Panc1 (cell line): ENCODE measurements at regions not wholly inside any gene's neighbourhood (a gene's known extent, or its start where the extent isn't known, plus 50 kb on each side); places are given as distances from the start of the nearest gene placed in this dataset.

Source experiments
- ATAC-seq: fragments of 200-7000 bp; cut with Tn5 transposase; 2 replicates; pipeline ENCODE4 v1.9.1; 2020; ENCODE audit warnings: mild to moderate bottlenecking, moderate library complexity
- BruUV-seq: library from RNA; stranded (reverse); fragments of 400-500 nt; replicated peaks from 2 replicates; lab custom pipeline; 2021; lab: Mats Ljungman, UMichigan
- CTCF ChIA-PET: fragments of 300-600 bp; sonication (Branson Sonifier 250); formaldehyde crosslinking; loops from one replicate; lab custom pipeline; 2022; ENCODE audit warnings: antibody characterized with exemption; lab: Charles Lee
- POLR2A ChIA-PET: fragments of 300-600 bp; sonication (Branson Sonifier 250); formaldehyde crosslinking; loops from one replicate; lab custom pipeline; 2022; ENCODE audit warnings: antibody characterized with exemption; lab: Charles Lee
- DNase-seq: peaks from one replicate; pipeline ENCODE4 v3.0.0-alpha.2; 2010; ENCODE audit warnings: low read depth, low spot score
- H3K27ac ChIP-seq: 2 replicates; pipeline ENCODE4 v1.5.1; 2011; ENCODE audit warnings: mild to moderate bottlenecking, low read length, inconsistent platforms
- H3K27me3 ChIP-seq: fragments of 200-500 bp; sonication (Bioruptor generic); 2 replicates; pipeline ENCODE4 v1.6.0; 2014; ENCODE audit warnings: low read length, inconsistent platforms; ENCODE audit not compliant: control insufficient read depth, insufficient read depth
- H3K36me3 ChIP-seq: fragments of 200-500 bp; sonication (Bioruptor generic); 2 replicates; pipeline ENCODE4 v1.5.1; 2014; ENCODE audit warnings: inconsistent platforms, mild to moderate bottlenecking, low read length, moderate library complexity; ENCODE audit not compliant: control insufficient read depth, insufficient read depth
- H3K4me1 ChIP-seq: 2 replicates; pipeline ENCODE4 v1.5.1; 2011; ENCODE audit warnings: inconsistent platforms, mild to moderate bottlenecking, low read length, moderate library complexity; ENCODE audit not compliant: control insufficient read depth, insufficient read depth
- H3K4me3 ChIP-seq, 2 experiments: 2 replicates each; pipeline ENCODE4 v1.5.1; 2011 to 2012; ENCODE audit warnings: low read depth in 2 of 2, low read length in 2 of 2, mild to moderate bottlenecking in 2 of 2, inconsistent platforms in 1 of 2, moderate library complexity in 1 of 2
- H3K9me3 ChIP-seq: fragments of 200-500 bp; sonication (Bioruptor generic); 2 replicates; pipeline ENCODE4 v1.5.1; 2014; ENCODE audit warnings: low read depth, mild to moderate bottlenecking, inconsistent platforms, low read length, moderate library complexity; ENCODE audit not compliant: control insufficient read depth, insufficient read depth
- POLR2AphosphoS5 ChIP-seq: IDR thresholded peaks from 2 replicates; pipeline ENCODE4 v1.6.1; 2012; ENCODE audit warnings: mild to moderate bottlenecking, low read depth, low read length, moderate library complexity
- SIN3A ChIP-seq: IDR thresholded peaks from 2 replicates; pipeline ENCODE4 v1.6.1; 2012; ENCODE audit warnings: low read depth, mild to moderate bottlenecking, low read length, moderate library complexity, borderline replicate concordance; ENCODE audit not compliant: insufficient read depth
- TCF7L2 ChIP-seq: IDR thresholded peaks from 2 replicates; pipeline ENCODE4 v1.6.1; 2011; ENCODE audit warnings: mild to moderate bottlenecking, low read depth, low read length, inconsistent platforms
- in situ Hi-C: cut with HindIII; loops from 2 replicates; pipeline ENCODE4 v1.10.0; 2016; ENCODE audit warnings: low sequenced_read_pairs, low pct_unique_long_range_greater_than_20kb
- intact Hi-C: fragments of 100-400 bp; cut with micrococcal nuclease; formaldehyde crosslinking; loops from one replicate; pipeline ENCODE4 v1.10.0; 2022; ENCODE audit not compliant: unreplicated experiment
- TF ChIP-seq, protein P1 (sequence below), 2 experiments: IDR thresholded peaks; 2 replicates each; pipeline ENCODE4 v1.6.1; 2011 to 2012; ENCODE audit warnings: low read depth in 2 of 2, control low read depth in 1 of 2, low read length in 1 of 2, mild to moderate bottlenecking in 1 of 2, moderate library complexity in 1 of 2; ENCODE audit not compliant: insufficient read depth in 1 of 2
- TF ChIP-seq, protein P2 (sequence below): fragments of 450-650 bp; IDR thresholded peaks from 2 replicates; pipeline ENCODE4 v1.5.1; 2017; ENCODE audit warnings: mild to moderate bottlenecking

DNA sequence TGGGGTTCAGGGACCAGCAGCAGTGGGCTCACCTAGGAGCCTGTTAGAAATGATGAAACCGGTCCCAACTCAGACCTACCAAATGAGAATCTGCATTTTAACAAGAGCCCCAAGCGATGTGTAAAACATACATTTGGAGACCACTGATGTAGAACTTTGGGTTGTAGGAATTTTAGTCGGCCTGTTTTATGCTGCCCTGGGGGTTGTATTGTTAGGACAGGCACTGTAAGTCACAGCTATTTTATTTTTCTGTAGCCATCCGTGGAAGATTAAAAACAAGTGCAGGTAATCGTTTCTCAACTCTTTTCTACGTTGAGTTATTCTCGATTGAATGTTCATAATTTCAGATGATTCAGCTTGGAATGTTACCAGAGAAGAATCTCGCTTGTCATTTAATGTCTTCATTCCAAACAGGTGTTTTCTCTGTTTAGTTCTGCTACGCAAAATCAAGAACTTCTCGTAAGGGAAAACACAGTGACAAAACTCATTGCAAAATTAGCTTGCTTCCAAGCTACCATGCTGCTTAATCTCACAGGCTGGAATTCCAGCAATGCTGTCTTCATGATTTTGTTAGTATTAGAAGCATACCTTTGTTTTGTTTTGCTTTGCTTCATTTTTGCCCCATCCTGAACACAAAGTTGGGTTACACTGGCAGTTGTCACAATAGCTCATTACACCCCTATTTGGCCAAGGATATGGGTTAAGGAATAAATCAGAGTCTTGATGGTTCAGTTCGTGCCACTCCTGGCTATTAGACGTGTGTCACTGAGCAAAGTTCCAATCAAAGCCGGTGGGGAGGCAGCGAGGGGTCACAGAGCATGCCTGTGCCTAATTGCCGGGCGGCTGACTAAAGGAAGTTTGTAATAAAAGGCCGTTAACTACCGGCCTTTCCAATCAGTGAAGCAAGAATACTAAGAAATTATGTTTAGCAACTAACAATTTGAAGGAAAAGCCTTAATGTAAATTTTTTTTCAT, 676.9 kb downstream of the GATA3 start:
- TF ChIP-seq, protein P1, sequence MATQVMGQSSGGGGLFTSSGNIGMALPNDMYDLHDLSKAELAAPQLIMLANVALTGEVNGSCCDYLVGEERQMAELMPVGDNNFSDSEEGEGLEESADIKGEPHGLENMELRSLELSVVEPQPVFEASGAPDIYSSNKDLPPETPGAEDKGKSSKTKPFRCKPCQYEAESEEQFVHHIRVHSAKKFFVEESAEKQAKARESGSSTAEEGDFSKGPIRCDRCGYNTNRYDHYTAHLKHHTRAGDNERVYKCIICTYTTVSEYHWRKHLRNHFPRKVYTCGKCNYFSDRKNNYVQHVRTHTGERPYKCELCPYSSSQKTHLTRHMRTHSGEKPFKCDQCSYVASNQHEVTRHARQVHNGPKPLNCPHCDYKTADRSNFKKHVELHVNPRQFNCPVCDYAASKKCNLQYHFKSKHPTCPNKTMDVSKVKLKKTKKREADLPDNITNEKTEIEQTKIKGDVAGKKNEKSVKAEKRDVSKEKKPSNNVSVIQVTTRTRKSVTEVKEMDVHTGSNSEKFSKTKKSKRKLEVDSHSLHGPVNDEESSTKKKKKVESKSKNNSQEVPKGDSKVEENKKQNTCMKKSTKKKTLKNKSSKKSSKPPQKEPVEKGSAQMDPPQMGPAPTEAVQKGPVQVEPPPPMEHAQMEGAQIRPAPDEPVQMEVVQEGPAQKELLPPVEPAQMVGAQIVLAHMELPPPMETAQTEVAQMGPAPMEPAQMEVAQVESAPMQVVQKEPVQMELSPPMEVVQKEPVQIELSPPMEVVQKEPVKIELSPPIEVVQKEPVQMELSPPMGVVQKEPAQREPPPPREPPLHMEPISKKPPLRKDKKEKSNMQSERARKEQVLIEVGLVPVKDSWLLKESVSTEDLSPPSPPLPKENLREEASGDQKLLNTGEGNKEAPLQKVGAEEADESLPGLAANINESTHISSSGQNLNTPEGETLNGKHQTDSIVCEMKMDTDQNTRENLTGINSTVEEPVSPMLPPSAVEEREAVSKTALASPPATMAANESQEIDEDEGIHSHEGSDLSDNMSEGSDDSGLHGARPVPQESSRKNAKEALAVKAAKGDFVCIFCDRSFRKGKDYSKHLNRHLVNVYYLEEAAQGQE (IDR thresholded peaks at IDR 0.05; ENCODE audit: insufficient read depth in 1 of 2, low read depth in 2 of 2, low read length in 1 of 2), result no peak
- TF ChIP-seq POLR2AphosphoS5 (no peak), TCF7L2 (no peak), SIN3A (no peak)
- TF ChIP-seq, protein P2, sequence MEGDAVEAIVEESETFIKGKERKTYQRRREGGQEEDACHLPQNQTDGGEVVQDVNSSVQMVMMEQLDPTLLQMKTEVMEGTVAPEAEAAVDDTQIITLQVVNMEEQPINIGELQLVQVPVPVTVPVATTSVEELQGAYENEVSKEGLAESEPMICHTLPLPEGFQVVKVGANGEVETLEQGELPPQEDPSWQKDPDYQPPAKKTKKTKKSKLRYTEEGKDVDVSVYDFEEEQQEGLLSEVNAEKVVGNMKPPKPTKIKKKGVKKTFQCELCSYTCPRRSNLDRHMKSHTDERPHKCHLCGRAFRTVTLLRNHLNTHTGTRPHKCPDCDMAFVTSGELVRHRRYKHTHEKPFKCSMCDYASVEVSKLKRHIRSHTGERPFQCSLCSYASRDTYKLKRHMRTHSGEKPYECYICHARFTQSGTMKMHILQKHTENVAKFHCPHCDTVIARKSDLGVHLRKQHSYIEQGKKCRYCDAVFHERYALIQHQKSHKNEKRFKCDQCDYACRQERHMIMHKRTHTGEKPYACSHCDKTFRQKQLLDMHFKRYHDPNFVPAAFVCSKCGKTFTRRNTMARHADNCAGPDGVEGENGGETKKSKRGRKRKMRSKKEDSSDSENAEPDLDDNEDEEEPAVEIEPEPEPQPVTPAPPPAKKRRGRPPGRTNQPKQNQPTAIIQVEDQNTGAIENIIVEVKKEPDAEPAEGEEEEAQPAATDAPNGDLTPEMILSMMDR, result no peak
- H3K36me3 ChIP-seq, result no peaks in the 10 kb centered on the region
- DNase-seq, result no peak
- intact Hi-C loops, result no loop called here
- H3K9me3 ChIP-seq, result no peaks in the 10 kb centered on the region
- CTCF ChIA-PET, result no interaction called here
- ATAC-seq, result no peak
- in situ Hi-C loops, result no loop called here
- POLR2A ChIA-PET, result no interaction called here
- no peaks in the 10 kb centered on the region for H3K4me1 ChIP-seq
- H3K27me3 ChIP-seq, result no peaks in the 10 kb centered on the region
- H3K4me3 ChIP-seq, result no peak overlapping the region
- BruUV-seq, result no TSS peak
- no peak overlapping the region for H3K27ac ChIP-seq

- no peak overlapping the region for H3K27ac ChIP-seq
- no TSS peak for BruUV-seq
- H3K4me3 ChIP-seq, result no peak overlapping the region
- ChIA-PET POLR2A (no interaction called here), CTCF (no interaction called here)
- TF ChIP-seq, protein P2, result no peak
- TF ChIP-seq, protein P1 (IDR thresholded peaks at IDR 0.05; ENCODE audit: insufficient read depth in 1 of 2, low read depth in 2 of 2, low read length in 1 of 2), result no peak
- TF ChIP-seq SIN3A, result no peak
- TF ChIP-seq POLR2AphosphoS5, result no peak
- TF ChIP-seq TCF7L2, result no peak
- H3K9me3 ChIP-seq, result no peaks in the 10 kb centered on the region
- ATAC-seq (no peak), DNase-seq (no peak)
- intact Hi-C loops, result no loop called here
- H3K4me1 ChIP-seq, result no peaks in the 10 kb centered on the region
- in situ Hi-C loops, result no loop called here
- no peaks in the 10 kb centered on the region for H3K36me3 ChIP-seq
- no peaks in the 10 kb centered on the region for H3K27me3 ChIP-seq
These were observed 684.5 kb downstream of the GATA3 start for GRCh38 chr10:8738987-8739386.
